ENCODE measurements at regions not wholly inside any gene's neighbourhood (a gene's known extent, or its start where the extent isn't known, plus 50 kb on each side); places are given as distances from the start of the nearest gene placed in this dataset.

DNA sequence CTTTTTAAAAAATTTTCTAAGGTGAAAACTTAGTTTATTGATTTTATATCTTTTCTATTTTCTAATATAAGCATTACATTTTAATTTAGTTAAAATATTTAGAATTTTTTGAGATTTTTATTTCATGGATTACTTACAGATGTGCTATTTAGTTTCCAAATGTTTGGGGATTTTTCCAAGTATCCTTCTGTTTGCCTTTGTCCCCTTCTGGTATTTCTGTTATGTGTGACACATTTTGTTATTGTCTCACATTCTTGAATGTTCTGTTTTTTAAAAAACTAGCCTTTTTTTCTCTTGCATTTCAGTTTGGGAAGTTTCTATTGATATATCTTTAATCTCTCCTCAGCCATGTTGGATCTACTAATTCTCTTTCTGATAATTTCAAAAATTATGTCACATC lies 234.9 kb downstream of the FAM170A start:
- in situ Hi-C loops (cut with HindIII; ENCODE audit: low sequenced_read_pairs), result no loop called here
- DNase-seq (ENCODE audit: low spot score), result no peak

DNA sequence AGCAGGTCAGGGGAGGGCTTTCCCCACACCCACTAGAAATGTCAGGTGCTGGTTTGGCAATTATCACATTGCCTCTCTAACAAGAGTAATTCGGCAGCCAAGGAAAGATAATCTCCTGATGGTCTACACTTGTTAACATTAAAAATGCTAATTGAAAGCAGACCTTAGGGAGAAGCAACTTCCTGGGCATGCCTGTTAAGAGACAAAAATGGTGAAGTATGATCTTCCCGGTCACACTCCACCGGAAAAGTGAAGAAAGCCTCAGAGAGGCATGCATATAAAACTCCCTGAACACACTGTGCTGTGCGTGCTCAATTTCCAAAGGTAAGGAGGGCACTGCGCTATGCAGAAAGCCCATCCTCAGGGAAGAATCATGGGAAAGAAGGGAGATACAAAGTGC lies 244.3 kb downstream of the FAM170A start:
- in situ Hi-C loops (cut with HindIII; ENCODE audit: low sequenced_read_pairs), result no loop called here
- DNase-seq (ENCODE audit: low spot score), result no peak

DNA sequence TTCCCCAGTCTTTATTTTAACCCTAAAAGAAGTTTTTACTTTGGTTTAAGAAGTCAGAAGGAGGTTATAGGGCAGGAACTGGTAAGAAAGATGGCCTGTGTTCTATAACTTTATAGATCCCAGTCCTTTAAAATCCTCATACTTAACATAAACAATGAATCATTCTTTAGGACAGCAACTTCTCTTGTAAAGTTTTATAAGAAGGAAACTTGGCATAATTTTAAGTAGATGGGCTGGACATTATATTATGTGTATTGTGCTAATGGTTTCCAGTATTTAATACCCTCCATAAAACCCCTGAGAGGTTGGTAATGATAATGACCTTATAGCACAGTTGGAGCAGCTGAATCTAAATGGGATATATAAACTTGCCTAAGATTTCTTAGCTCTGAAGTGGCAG lies 247.2 kb downstream of the FAM170A start:
- DNase-seq (ENCODE audit: low spot score), result no peak
- in situ Hi-C loops (cut with HindIII; ENCODE audit: low sequenced_read_pairs), result no loop called here

DNA sequence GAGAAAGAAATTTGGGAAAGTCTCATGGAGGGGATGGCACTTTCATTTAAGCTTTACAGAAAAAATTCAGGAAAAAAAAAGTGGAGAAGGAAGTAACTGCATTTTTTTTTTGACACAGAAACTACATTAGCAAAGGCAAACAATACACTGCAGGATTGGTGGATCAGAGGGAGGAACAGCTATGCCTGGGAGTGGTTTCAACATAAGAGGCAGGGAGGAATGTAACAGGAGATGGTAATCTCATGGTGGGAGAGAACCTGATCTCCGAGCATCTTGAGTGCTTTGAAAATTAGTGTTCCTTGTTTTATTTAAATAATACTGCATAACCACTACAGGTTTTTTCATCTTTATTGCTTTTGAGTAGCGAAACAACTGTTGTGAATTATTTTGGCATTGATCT lies 249.4 kb downstream of the FAM170A start:
- no peak for DNase-seq (ENCODE audit: low spot score)
- in situ Hi-C loops (cut with HindIII; ENCODE audit: low sequenced_read_pairs), result no loop called here

DNA sequence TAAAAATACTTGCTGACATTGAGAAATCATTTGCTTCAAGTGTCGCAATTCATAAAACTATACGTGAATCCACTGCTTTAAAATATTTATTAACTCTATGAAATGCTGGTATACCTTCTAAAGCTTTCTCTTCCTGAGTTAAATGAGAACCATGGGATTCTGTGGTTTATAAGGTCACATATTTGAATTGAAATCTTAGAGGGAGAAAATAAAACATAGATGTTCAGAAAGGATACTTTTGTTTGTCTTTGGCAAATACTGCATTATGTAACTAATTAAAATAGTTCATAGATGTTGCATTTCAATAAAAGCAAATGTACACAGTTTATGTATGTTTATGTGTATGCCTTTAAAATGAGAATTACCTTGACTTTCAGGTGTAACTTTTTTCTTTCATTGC lies 250.1 kb downstream of the FAM170A start:
- DNase-seq (ENCODE audit: low spot score), result no peak
- in situ Hi-C loops (cut with HindIII; ENCODE audit: low sequenced_read_pairs), result no loop called here

DNA sequence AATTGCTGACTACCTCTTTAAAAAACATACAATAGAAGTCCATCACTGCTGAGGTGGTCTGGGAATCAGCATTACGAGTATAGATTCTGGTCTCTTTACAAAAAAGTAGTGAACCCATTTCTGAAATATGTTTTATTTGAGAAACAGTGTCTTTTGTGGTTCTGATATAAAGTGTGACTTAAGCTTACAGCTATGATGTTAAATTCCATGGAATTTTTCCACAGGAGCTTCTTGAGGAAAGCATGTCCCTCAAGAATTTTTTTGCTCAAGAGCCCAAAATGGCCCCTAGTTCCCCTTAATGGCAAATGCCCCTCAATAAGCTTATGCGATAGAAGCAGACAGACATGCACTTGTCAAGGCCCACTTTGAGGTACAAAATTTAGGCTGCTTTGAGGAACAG lies 265.7 kb downstream of the FAM170A start:
- in situ Hi-C loops (cut with HindIII; ENCODE audit: low sequenced_read_pairs), result no loop called here

DNA sequence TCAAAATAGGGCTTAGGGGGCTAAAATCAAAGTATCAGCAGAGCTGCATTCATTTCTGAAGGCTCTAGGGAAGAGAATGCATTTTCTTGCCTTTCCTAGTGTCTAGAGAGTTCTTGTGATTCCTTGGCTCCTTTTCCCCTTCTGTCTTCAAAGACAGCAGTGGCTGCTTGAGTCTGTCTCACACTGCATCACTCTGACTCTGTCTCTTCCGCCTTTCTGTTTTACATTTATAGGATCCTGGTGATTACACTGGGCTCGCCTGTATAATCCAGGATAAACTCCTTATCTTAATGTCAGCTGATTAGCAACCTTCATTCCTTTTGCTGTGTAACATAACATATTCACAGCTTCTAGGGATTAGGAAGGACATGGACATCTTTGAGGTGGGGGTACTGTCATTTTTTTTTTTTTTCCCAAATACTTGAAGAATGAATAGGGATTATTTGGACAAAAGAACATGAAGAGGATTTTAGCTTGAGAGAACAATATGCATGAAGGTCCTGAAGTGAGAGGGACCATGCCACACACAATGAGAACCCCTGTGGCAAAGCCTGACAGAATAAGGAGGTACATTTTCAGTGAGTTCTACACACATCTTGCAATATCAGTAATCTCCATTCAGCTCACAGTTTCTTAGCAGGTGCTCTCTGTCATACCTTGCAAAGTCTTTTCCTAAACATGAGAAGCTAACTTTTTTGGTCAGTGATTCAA lies 267.6 kb downstream of the FAM170A start:
- in situ Hi-C loops (cut with HindIII; ENCODE audit: low sequenced_read_pairs), result no loop called here
- DNase-seq (ENCODE audit: low spot score), result no peak

More for the DNA sequence above, 265.7 kb downstream of the FAM170A start:
- no peak for DNase-seq (ENCODE audit: low spot score)

DNA sequence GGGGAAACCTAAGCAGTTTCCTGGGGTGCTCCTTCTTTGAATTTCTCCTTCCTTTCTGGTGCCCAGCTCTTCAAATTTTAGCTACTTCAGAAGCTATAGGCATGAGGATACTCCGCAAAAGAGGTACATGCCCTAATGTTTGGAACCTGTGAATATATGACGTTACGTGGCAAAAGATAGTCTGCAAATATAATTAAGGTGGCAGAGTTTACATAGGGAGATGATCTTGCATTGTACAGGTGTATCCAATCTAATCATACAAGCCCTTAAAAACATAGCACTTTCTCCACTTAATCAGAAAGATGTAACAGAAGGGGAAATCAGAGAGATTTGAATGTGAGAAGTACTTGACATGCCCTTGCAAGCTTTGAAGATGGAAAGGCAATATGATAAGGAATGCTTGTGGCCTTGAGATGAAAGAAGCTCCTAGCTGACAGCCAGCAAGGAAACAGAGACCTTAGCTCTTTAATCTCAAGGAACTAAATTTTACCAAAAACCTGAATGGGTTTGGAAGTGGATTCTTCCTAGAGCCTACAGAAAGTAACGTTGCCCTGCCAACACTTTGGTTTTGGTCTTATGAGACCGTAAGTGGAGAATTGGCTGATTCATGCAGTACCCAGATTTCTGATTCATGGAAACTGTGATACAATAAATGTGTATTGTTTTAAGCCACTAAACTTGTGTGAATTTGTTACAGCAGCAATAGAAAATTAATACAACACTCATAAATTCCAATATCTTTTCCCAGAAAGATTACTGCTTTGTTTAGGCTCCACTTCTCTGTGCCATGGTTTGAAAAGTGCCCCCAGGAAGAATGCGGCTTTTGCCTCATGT lies 268.4 kb downstream of the FAM170A start:
- in situ Hi-C loops (cut with HindIII; ENCODE audit: low sequenced_read_pairs), result no loop called here
- DNase-seq (ENCODE audit: low spot score), result no peak

DNA sequence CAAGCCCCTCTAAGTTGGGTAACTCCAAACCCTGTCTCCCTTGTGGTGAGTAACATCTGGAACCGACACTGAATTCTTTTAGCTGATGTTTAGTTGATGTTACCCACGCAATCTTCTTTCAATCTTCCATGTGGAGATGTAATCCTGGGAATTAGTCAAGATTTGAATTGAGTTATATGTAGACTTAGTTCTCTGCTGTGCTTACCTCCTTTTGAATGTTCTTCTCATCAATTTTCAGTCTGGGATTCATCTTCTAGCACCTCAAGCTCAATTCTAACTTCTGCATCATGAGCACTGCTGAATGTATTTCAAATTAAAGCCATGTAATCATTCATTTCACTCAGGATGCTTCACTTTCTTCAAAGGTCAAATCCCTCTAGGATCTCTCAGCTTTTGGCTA lies 270.6 kb downstream of the FAM170A start:
- DNase-seq (ENCODE audit: low spot score), result no peak
- in situ Hi-C loops (cut with HindIII; ENCODE audit: low sequenced_read_pairs), result no loop called here

DNA sequence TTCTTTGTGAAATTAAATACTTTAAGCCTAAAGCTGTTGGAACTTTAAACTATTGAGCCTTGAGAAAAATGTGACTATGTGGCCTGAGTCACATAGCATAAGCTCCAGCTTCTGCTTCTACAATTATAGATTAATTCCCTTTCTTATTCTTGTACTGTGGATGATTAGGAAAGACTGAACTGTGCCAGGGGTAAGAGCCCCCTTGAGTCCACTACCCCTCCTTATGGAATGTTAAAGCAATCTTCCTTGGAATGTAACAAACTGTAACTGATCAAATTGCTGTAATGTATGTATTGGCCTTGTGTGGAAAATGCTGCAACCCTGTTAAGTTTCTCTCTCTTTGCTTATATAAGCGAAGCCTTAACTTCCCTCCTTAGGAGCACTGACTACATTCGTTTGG lies 273.2 kb downstream of the FAM170A start:
- in situ Hi-C loops (cut with HindIII; ENCODE audit: low sequenced_read_pairs), result no loop called here
- no peak for DNase-seq (ENCODE audit: low spot score)

DNA sequence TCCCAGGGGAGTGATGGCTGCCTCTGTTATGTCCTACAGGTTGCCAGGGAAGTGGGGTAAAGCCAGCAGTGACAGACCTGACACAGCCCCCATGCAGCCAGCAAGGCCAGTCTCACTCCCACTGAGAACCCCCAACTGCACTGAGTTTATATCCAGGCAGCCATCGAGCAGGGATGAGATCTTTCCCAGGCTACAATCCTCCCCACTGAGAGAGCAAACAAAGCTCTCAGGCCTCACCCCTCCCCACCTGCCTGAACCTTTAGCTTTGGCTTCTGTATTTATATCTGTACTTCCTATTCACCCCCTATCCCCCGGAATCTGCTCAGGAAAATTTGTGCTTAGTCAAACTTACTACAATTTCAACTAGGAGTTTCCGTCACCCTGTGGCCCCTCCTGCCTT lies 284.1 kb downstream of the FAM170A start:
- in situ Hi-C loops (cut with HindIII; ENCODE audit: low sequenced_read_pairs), result no loop called here
- no peak for DNase-seq (ENCODE audit: low spot score)

DNA sequence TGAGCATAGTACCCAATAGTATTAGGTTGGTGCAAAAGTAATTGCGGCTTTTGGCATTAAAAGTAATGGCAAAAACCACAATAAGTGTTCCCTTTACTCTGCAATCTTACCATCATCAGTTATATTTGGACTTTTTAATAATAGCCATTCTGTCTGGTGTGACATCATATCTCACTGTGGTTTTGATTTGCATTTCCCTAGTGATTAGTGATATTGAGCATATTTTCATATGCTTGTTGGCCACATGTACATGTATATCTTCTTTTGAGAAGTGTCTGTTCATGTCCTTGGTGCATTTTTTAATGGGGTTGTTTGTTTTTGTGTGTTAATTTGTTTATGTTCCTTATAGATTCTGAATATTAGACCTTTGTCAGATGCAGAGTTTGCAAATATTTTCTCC lies 289.9 kb downstream of the FAM170A start:
- DNase-seq (ENCODE audit: low spot score), result no peak
- in situ Hi-C loops (cut with HindIII; ENCODE audit: low sequenced_read_pairs), result no loop called here

DNA sequence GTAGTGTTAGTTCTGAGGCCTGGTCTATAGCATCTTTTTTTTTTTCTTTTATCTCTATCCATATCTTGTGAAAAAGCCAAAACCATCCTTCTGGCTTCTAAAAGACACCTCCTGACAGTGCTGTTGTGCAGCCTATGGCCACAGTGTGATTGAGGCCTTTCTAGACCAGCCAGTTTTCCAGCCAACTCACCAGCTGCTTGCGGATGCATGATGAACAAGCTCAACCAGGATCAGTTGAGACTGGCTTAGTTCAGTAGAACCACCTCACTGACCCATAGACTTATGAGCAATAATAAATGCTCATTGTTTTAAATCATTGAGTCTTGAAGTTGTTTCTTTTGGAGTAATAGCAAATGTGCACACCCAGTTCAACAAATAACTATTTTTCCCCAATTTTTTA lies 296.9 kb downstream of the FAM170A start:
- in situ Hi-C loops (cut with HindIII; ENCODE audit: low sequenced_read_pairs), result no loop called here
- no peak for DNase-seq (ENCODE audit: low spot score)

DNA sequence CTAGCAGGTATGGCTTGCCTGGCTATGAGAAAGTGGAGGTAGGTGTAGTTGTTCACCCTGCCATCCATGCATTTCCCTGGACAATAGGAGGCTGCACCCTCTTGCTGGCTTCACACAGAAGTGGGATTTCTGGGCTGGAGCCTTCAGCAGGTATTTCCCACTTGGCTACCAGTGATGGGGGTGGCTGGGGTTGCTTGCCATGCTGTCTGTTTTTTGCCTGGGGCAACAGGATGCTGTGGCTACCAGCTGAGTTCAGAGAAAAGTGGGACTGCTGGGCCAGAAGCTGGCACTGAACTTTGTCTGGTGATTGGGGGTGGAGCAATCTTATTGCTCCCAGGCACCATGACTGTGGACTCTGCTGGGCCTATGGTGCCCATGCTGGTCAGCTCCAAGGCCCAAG lies 299.6 kb downstream of the FAM170A start:
- no peak for DNase-seq (ENCODE audit: low spot score)
- in situ Hi-C loops (cut with HindIII; ENCODE audit: low sequenced_read_pairs), result no loop called here

DNA sequence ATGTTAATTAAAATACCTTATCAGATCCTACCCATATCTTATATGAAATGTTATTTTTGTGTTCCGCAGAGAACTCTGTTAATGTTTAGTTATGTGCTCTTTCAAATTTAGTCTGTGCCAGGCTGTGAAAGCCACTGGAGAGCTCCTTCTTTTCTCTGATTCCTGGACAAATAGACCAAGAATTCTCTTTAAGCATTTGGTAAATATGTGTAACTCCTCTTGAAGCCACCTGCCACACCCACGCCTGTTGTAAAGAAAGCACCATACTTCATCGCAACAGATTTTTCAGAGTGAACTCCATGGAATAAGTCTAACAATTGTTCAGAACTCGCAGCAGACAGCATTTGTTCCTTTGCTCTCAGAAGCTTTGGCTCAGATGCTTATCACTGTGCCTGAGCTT lies 301.1 kb downstream of the FAM170A start:
- no peak for DNase-seq (ENCODE audit: low spot score)
- in situ Hi-C loops (cut with HindIII; ENCODE audit: low sequenced_read_pairs), result no loop called here

DNA sequence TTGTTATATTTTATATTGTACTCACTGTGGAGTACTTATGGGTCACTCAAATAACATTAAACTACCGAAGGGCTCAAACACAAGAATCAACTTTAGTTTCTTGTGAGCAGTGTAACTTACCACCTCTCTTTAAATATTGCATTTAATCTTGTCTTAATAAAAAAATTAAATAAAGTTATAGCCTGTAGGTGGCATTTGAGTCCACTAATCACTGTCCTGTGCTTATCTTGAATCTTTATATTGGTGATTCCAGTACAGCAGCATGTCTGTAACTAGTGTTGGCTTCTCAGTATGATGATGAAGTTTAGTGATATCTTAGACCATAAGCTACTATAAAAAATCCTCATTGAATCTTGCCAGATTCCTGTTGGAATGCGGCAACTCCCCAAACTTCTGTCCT lies 313.8 kb downstream of the FAM170A start:
- in situ Hi-C loops (cut with HindIII; ENCODE audit: low sequenced_read_pairs), result no loop called here

DNA sequence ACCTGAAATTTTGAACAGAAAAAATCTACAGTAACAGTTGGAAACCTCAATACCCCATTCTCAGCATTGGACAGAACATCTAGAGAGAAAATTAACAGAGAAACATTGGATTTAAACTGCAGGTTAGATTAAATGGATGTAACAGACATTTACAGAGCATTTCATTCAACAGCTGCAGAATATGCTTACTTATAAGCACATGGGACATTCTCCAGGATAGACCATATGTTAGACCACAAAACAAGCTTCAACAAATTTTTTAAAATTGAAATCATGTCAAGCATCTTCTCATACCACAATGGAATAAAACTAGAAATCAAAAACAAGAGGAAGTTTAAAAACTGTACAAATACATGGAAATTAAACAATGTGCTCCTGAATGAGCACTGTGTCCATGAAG lies 316.3 kb downstream of the FAM170A start:
- no peak for DNase-seq (ENCODE audit: low spot score)
- in situ Hi-C loops (cut with HindIII; ENCODE audit: low sequenced_read_pairs), result no loop called here

More for the DNA sequence above, 313.8 kb downstream of the FAM170A start:
- no peak for DNase-seq (ENCODE audit: low spot score)

DNA sequence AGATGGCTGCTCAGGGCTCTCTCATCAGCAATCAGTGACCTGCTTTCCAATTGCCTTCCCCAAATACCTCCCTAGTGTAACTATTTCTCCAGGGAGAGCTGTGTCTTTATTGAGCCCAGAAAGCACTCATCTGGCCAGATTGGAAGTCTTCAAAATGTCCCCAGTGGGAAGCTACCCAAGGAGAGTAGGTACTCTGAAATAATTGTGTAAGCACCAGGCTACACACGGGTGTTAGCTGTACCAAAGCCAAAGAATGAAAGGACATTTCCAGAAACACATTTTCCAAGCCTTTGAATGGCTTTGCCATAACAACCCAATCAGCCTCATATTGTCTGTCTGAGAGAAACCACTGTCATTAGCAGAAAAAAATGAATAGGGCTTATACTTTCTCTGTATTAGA lies 318.8 kb downstream of the FAM170A start:
- DNase-seq (ENCODE audit: low spot score), result no peak
- in situ Hi-C loops (cut with HindIII; ENCODE audit: low sequenced_read_pairs), result no loop called here

DNA sequence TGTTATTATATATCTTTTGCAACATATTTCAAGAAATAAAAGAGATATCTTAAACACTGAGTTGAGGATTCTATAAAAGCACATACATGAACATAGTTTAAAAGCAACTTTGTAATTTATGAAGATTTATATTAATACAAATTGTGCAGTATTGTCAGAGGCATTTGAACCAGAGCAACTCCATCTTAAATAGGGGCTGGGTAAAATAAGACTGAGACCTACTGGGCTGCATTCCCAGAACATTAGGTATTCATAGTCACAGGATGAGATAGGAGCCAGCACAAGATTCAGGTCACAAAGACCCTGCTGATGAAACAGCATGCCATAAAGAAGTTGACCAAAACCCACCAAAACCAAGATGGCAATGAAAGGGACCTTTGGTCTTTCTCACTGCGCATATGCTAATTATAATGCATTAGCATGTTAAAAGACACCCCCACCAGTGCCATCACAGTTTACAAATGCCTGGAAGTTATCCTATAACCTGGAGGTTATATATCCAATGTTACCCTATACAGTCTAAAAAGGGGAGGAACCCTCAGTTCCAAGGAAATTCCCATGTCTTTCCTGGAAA lies 320.2 kb downstream of the FAM170A start:
- DNase-seq (ENCODE audit: low spot score), result no peak
- in situ Hi-C loops (cut with HindIII; ENCODE audit: low sequenced_read_pairs), result no loop called here

DNA sequence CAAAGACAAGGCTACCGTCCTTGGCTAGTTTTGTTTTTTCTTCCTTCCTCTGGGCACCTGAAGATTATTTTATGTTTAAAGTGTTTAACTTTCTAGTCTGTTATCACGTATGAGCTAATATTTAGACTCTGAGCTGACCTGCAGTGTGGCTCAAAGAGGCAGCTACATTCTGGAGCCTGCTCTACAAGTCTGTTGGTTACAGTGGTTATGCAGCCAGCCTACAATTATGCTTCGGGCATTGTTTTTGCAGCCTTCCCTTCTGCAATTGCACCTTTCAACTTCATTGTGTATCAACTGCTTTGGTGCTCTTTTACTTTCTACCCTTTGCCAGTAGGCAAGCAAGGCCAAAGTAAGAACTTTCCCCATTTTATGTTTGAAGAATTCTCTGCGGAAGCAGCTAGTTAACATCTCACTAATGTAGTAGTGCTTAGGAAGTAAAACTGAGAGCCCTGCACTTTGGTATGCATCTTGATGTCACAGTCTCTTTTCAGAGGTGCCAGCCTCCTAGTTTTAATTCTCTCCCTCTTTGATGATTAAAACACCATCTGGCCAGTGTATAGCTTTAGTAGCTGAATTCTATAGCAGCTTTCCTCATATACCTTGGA lies 322.1 kb downstream of the FAM170A start:
- DNase-seq (ENCODE audit: low spot score), result no peak
- in situ Hi-C loops (cut with HindIII; ENCODE audit: low sequenced_read_pairs), result no loop called here
